Smooth muscle cell (in vitro differentiated cells): ENCODE measurements at regions not wholly inside any gene's neighbourhood (a gene's known extent, or its start where the extent isn't known, plus 50 kb on each side); places are given as distances from the start of the nearest gene placed in this dataset.

ENCODE experiments used
- DNase-seq: peaks from one replicate; lab custom pipeline; 2025; ENCODE audit not compliant: unreplicated experiment; lab: John Stamatoyannopoulos, UW
- H2AFZ ChIP-seq: fragments of 200-600 bp; sonication (generic); 2 replicates; pipeline ENCODE4 v1.6.0; 2016; ENCODE audit warnings: antibody characterized with exemption, low read depth, mild to moderate bottlenecking
- H3F3A ChIP-seq: fragments of 200-600 bp; sonication (generic); 2 replicates; pipeline ENCODE4 v1.6.0; 2017; ENCODE audit warnings: antibody characterized with exemption, low read depth
- H3K27ac ChIP-seq: fragments of 200-600 bp; sonication (generic); 2 replicates; pipeline ENCODE4 v1.5.1; 2016; ENCODE audit warnings: low read depth, mild to moderate bottlenecking
- H3K27me3 ChIP-seq: fragments of 200-600 bp; sonication (generic); 2 replicates; pipeline ENCODE4 v1.6.1; 2016; ENCODE audit warnings: low read depth, mild to moderate bottlenecking
- H3K36me3 ChIP-seq: fragments of 200-600 bp; sonication (generic); 2 replicates; pipeline ENCODE4 v1.5.1; 2016; ENCODE audit warnings: low read depth
- H3K4me1 ChIP-seq: fragments of 200-600 bp; sonication (generic); 2 replicates; pipeline ENCODE4 v1.5.1; 2016; ENCODE audit warnings: low read depth
- H3K4me2 ChIP-seq: fragments of 200-600 bp; sonication (generic); 2 replicates; pipeline ENCODE4 v1.6.0; 2016; ENCODE audit warnings: mild to moderate bottlenecking
- H3K4me3 ChIP-seq: fragments of 200-600 bp; sonication (generic); 2 replicates; pipeline ENCODE4 v1.5.1; 2016; ENCODE audit warnings: mild to moderate bottlenecking
- H3K79me2 ChIP-seq: fragments of 200-600 bp; sonication (generic); 2 replicates; pipeline ENCODE4 v1.6.0; 2016; ENCODE audit warnings: low read depth, mild to moderate bottlenecking
- H3K9ac ChIP-seq: fragments of 200-600 bp; sonication (generic); 2 replicates; pipeline ENCODE4 v1.6.0; 2016; ENCODE audit warnings: low read depth
- H3K9me3 ChIP-seq: fragments of 200-600 bp; sonication (generic); replicated peaks from 2 replicates; pipeline ENCODE4 v1.5.1; 2016; ENCODE audit warnings: low read depth
- H4K20me1 ChIP-seq: fragments of 200-600 bp; sonication (generic); 2 replicates; pipeline ENCODE4 v1.6.0; 2016; ENCODE audit warnings: low read depth
- CTCF ChIP-seq: fragments of 200-600 bp; sonication (generic); IDR thresholded peaks from 2 replicates; pipeline ENCODE4 v1.5.1; 2017; ENCODE audit warnings: borderline replicate concordance, mild to moderate bottlenecking, antibody characterized with exemption; ENCODE audit not compliant: insufficient read depth, poor library complexity, severe bottlenecking
- WGBS: methylation state at CpG from one replicate; pipeline ENCODE4 v1.1.7; 2016; ENCODE audit warnings: low lambda C conversion rate; 5-methylcytosine and 5-hydroxymethylcytosine counted together

- no peak for DNase-seq
- H3K4me3 ChIP-seq = no peak overlapping the region
- no peaks in the 10 kb centered on the region for H3K27me3 ChIP-seq
- 91% methylated on average over 8 of the region's 8 CpGs for WGBS
- no peak overlapping the region for H3K4me2 ChIP-seq
- peaks cover 9% of the 10 kb centered on the region for H4K20me1 ChIP-seq
- H3K4me1 ChIP-seq = no peaks in the 10 kb centered on the region
- no peaks in the 10 kb centered on the region for H3K9me3 ChIP-seq
- no peaks in the 10 kb centered on the region for H3K79me2 ChIP-seq
- no peak overlapping the region for H3K27ac ChIP-seq
- no peak for TF ChIP-seq CTCF
- H3F3A ChIP-seq = no peaks in the 10 kb centered on the region
- no peak overlapping the region for H2AFZ ChIP-seq
- no peak overlapping the region for H3K9ac ChIP-seq
- no peaks in the 10 kb centered on the region for H3K36me3 ChIP-seq
Measured at GRCh38 chr16:9141813-9142212, 50.4 kb downstream of the HAPSTR1 start.

GRCh38 chr16:9144106-9144505 is 52.7 kb downstream of the HAPSTR1 start:
- no peak for TF ChIP-seq CTCF
- Histone ChIP-seq H3K9ac (no peak overlapping the region), H3F3A (no peaks in the 10 kb centered on the region), H3K36me3 (no peaks in the 10 kb centered on the region), H3K4me1 (no peaks in the 10 kb centered on the region), H3K4me2 (no peak overlapping the region), H3K4me3 (no peak overlapping the region), H3K27me3 (no peaks in the 10 kb centered on the region), H4K20me1 (peaks cover 3% of the 10 kb centered on the region), H2AFZ (no peak overlapping the region), H3K9me3 (no peaks in the 10 kb centered on the region), H3K27ac (no peak overlapping the region), H3K79me2 (no peaks in the 10 kb centered on the region)
- 98% methylated on average over 8 of the region's 8 CpGs for WGBS
- DNase-seq = no peak

GRCh38 chr16:9148374-9149015 is 57.1 kb downstream of the HAPSTR1 start:
- H3K79me2 ChIP-seq = no peaks in the 10 kb centered on the region
- H4K20me1 ChIP-seq = no peaks in the 10 kb centered on the region
- no peak for TF ChIP-seq CTCF
- H3K27me3 ChIP-seq = no peaks in the 10 kb centered on the region
- H3K9ac ChIP-seq = no peak overlapping the region
- H2AFZ ChIP-seq = no peak overlapping the region
- H3F3A ChIP-seq = no peaks in the 10 kb centered on the region
- no peaks in the 10 kb centered on the region for H3K9me3 ChIP-seq
- H3K36me3 ChIP-seq = no peaks in the 10 kb centered on the region
- H3K4me2 ChIP-seq = no peak overlapping the region
- H3K27ac ChIP-seq = no peak overlapping the region
- H3K4me3 ChIP-seq = no peak overlapping the region
- H3K4me1 ChIP-seq = no peaks in the 10 kb centered on the region
- WGBS = 67% methylated on average over 9 of the region's 9 CpGs
- no peak for DNase-seq

GRCh38 chr16:9151074-9151473 is 59.6 kb downstream of the HAPSTR1 start:
- H3K36me3 ChIP-seq = no peaks in the 10 kb centered on the region
- H3K27me3 ChIP-seq = no peaks in the 10 kb centered on the region
- H3K9me3 ChIP-seq = no peaks in the 10 kb centered on the region
- 74% methylated on average over 5 of the region's 5 CpGs for WGBS
- H4K20me1 ChIP-seq = no peaks in the 10 kb centered on the region
- no peak overlapping the region for H3K4me3 ChIP-seq
- TF ChIP-seq CTCF = no peak
- no peak overlapping the region for H3K4me2 ChIP-seq
- no peak overlapping the region for H3K9ac ChIP-seq
- no peaks in the 10 kb centered on the region for H3K4me1 ChIP-seq
- H3K79me2 ChIP-seq = no peaks in the 10 kb centered on the region
- H2AFZ ChIP-seq = no peak overlapping the region
- no peaks in the 10 kb centered on the region for H3F3A ChIP-seq
- no peak overlapping the region for H3K27ac ChIP-seq
- no peak for DNase-seq
